Glomerular endothelial cell (primary cell): ENCODE measurements at regions not wholly inside any gene's neighbourhood (a gene's known extent, or its start where the extent isn't known, plus 50 kb on each side); places are given as distances from the start of the nearest gene placed in this dataset.

Experiments used
- DNase-seq: peaks from one replicate; pipeline ENCODE4 v3.0.0-alpha.2; 2011; ENCODE audit warnings: low read depth, low spot score; ENCODE audit errors: extremely low read depth

DNA sequence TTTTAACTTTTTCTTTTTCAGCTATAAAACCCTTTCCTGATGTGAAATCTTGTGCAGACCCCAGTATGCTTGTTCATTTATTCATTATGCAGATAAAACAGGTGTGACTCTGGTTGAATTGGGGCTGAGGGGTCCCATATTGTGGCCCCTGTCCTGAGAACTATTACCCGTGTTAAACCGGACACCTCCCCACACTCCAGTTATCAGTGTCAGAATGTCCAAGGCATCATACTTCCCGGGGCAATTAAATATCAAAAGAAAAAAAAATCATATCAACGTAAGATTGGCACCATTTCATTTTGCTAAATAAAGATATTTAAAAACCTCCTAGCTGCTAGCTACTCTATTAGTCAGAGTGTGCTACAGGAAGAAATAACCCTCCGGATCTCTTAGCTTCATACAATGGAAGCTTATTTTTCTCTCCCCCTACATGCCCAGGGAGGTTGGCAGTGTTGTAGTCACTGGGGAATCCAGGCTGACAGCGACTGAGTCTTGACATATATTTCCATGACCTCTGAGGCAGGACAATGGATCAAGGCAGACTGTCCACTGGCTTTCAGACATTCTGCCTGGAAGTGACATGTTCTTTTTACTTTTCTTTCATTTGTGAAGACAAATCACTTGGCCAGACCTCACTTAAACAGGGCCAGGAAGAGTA lies 170.0 kb downstream of the SEC61B start:
- no peak for DNase-seq

DNA sequence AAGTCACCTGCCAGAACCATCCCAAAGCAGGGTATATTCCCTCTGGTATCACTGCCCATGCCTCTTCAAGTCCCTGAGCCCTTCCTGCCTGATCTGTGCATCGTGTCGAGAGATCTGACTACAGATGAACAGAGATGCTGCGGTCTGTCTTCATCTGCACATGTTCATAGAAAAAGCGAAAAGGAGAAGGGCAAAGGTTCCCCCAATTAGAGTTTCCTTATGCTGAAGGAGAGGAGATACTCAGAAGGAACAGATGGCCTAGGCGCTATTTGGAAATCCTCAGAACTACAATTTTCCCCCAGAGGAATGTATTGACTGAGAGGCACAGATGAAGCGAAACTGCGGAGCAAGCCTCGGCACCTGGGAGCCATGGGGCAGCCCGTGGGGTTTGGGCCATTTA lies 170.9 kb downstream of the SEC61B start:
- no peak for DNase-seq

DNA sequence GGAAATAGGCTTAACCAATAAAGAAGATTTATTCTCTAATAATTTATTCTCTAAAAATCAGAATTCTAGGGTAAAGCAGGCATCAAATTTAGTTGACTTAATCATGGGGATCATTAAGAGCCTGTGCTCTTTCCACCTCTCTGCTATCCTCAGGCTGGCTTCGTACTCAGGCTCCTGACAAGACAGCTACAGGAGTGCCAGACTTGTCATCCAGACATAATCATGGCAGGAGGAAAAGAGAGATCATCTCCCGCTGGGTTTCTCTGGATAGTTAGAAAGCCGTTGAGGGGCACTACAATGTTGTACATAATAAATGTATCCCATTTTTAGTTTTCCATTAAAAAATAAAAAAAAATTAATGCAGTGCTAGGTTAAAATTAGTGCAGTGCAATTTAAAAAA lies 171.9 kb downstream of the SEC61B start:
- DNase-seq: no peak

DNA sequence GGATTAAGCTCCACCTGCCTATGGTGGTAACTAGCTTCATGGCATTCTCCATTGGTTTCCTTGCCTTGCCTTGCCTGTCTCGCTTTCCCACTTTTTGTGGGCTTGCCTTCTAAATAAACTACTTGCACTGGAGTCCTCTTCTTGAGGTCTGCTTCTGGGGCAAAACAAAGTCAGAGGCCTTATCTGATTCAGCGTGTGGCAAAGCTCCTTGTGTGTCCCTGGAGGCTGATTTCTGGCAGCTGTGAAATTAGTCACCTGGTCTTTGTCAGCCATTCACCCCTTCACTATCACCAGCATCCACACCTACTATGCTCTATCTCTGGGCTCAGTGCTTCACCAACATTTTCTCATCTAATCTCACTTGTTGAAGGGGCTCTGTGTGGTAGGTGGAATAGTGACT lies 176.2 kb downstream of the SEC61B start:
- DNase-seq: no peak

GRCh38 chr9:99399474-99399873 lies 177.4 kb downstream of the SEC61B start:
- no peak for DNase-seq

- no peak for DNase-seq
Observed at GRCh38 chr9:99400184-99400731, 178.2 kb downstream of the SEC61B start.

- DNase-seq: no peak
Observed at GRCh38 chr9:99401680-99402504, 179.8 kb downstream of the SEC61B start.

- no peak for DNase-seq
Observed at GRCh38 chr9:99403371-99403770, 181.3 kb downstream of the SEC61B start.

GRCh38 chr9:99405359-99405758 lies 183.3 kb downstream of the SEC61B start:
- no peak for DNase-seq

DNA sequence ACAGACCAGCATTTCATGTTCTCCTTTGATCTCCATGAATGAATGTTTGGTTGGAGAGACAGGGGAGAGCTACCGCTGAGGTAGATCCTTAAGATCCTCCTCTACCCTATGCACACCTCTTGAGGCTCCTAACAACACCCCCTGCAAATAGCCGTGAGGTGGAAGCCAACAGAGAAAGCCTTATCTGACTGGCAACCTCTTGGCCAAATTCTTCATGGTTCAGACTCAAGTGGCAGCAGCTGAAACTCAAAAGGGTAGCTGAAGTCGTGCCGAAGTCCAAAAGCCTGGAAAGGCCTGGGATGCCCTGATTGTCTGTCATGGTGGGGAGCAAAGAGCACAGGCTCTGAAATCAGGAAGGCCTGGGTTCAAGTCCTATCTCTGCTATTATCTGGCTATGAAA lies 184.9 kb downstream of the SEC61B start:
- no peak for DNase-seq

- no peak for DNase-seq
Observed at GRCh38 chr9:99411068-99411467, 189.0 kb downstream of the SEC61B start.

GRCh38 chr9:99411479-99412115 lies 189.5 kb downstream of the SEC61B start:
- no peak for DNase-seq

- no peak for DNase-seq
Observed at GRCh38 chr9:99412606-99413005, 190.5 kb downstream of the SEC61B start.

DNA sequence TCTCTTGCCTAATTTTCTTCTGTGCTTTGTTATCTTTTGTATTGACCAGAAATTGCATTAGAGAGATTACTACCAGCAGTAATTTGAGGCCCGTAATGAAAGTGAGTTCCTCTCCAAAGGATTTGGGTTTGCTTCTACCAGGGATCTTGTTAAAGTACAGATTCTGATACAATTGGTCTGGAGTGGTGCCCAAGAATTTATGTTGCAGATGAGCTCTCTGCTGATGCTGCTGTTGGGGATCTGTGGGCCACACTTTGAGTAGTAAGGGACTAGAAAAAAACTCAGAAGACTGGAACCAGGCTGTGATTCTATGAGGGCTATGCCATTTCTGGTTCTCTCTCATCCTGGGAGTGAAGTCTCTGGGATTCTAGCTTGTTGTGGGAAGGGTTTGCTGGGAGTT lies 192.2 kb downstream of the SEC61B start:
- no peak for DNase-seq

DNA sequence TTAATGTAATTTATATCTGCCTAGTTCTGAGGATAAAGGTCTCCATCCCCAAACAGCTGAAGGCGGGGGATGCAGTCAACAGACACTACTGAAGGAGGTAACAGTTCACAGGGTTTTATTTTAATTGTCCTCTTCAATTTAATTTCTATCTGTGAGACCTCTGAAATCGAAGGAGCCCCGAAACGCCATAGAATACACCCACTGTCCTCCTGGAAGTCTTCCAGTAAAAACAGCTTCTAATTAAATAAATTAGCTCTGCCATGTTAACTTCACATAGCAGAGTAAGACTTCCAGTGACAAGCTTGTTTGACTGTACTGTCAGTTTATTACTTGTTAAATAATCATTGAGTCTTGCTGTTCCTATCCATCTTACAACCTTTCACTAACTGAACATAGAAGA lies 193.5 kb downstream of the SEC61B start:
- no peak for DNase-seq

DNA sequence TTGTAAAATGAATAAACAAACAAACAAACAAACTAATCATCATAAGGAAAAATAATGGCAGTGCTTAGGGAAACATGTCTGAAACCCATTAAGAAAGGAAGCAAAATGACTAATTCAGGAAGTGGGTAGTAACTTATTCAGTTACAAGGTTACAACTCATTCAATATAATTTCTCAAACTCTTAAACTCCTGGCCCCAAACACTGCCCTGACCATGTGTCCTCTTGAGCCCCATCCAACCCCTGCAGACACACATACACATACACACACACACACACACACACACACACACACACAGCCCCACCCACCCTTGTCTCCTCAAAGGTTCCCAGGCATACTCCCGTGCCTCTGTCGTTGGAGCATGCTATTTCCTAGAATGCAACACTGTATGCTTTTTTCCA lies 193.9 kb downstream of the SEC61B start:
- DNase-seq: no peak

- no peak for DNase-seq
Observed at GRCh38 chr9:99419070-99419469, 197.0 kb downstream of the SEC61B start.

DNA sequence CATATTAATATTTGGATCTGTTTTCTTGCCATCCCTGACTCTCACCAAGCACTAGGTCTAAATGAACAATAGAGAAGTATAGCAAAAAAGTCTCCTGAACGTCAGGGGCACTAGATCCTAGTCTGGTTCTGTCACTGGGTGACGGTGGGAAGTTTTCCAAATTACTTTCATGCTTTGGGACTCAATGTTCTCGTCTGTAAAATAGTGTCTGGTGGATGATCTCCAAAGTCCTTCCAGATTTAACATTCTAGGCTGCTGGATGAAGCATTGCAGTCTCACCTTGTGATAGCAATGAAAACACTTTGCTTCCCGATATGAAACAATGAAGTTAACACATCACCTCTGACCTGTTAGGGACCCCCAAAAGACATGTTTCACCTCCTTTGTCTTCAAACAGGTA lies 199.3 kb downstream of the SEC61B start:
- DNase-seq: no peak

DNA sequence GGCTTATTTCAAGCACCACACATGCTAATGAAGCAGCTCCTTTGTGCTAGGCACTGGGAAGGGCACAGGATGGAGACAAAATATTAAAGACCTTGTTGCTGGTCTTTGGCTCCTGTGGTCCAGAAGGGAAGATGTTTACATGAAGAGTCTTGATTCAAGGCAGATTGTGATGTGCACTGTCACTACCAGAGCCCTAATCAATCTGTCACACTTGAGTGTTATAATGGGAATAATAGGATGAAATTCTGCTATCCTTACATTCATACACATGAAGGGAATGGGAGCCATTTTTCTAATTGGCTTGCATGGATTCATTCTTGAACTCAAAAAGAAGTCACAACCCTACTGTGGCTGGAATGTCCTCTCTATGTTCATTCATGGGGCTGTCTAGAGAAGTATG lies 203.0 kb downstream of the SEC61B start:
- no peak for DNase-seq

- DNase-seq: no peak
Observed at GRCh38 chr9:99425923-99426842, 204.1 kb downstream of the SEC61B start.

DNA sequence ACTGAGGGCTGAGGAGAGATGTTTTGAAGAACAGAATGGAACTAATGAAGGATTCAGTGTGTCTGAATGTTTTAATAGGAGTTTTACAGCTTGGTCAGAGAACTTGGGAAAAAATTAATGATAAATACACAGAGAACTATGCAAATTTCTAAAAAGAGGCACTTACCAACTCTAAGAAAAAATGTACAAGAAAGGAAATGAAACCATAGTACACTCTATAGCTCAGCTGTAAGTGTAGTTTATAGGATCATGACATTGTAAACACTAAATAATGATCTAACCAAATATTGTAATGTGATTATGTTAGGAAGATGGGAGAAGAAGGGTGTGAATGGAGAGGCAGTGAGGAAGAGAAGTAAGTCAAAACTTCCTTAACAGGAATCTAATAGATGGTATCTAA lies 205.2 kb downstream of the SEC61B start:
- DNase-seq: no peak
